AG10803 (cell line): ENCODE measurements at regions not wholly inside any gene's neighbourhood (a gene's known extent, or its start where the extent isn't known, plus 50 kb on each side); places are given as distances from the start of the nearest gene placed in this dataset.

Source experiments
- DNase-seq: peaks from one replicate; pipeline ENCODE4 v3.0.0; 2010; ENCODE audit warnings: low read depth
- H3K4me3 ChIP-seq: 2 replicates; pipeline ENCODE4 v1.5.1; 2011; ENCODE audit warnings: mild to moderate bottlenecking, low read length, control low read depth
- CTCF ChIP-seq: conservative IDR thresholded peaks from 2 replicates; pipeline ENCODE4 v1.5.1; 2011; ENCODE audit warnings: mild to moderate bottlenecking, low read length, control low read depth, inconsistent platforms

GRCh38 chr6:167764713-167765479 lies 61.8 kb upstream of the AFDN start:
- no peak overlapping the region for H3K4me3 ChIP-seq
- no peak for DNase-seq
- TF ChIP-seq CTCF = no peak

- DNase-seq = no peak
- H3K4me3 ChIP-seq = no peak overlapping the region
- no peak for TF ChIP-seq CTCF
Observed at GRCh38 chr6:167766986-167767714, 59.6 kb upstream of the AFDN start.

GRCh38 chr6:167767715-167768107 lies 59.0 kb upstream of the AFDN start:
- H3K4me3 ChIP-seq = no peak overlapping the region
- no peak for DNase-seq
- TF ChIP-seq CTCF = no peak

- no peak overlapping the region for H3K4me3 ChIP-seq
- DNase-seq = no peak
- TF ChIP-seq CTCF = no peak
Observed at GRCh38 chr6:167768471-167769215, 58.1 kb upstream of the AFDN start.

- DNase-seq = no peak
- no peak for TF ChIP-seq CTCF
- H3K4me3 ChIP-seq = no peak overlapping the region
Observed at GRCh38 chr6:167769408-167770190, 57.1 kb upstream of the AFDN start.

- no peak overlapping the region for H3K4me3 ChIP-seq
- TF ChIP-seq CTCF = no peak
- no peak for DNase-seq
Observed at GRCh38 chr6:167770291-167770955, 56.3 kb upstream of the AFDN start.
